ENCODE measurements at regions not wholly inside any gene's neighbourhood (a gene's known extent, or its start where the extent isn't known, plus 50 kb on each side); places are given as distances from the start of the nearest gene placed in this dataset.

- TF ChIP-seq E2F8 (IDR thresholded peaks at IDR 0.05; ENCODE audit: low read depth, partially characterized antibody) (no peak), NFIC (IDR thresholded peaks at IDR 0.05; ENCODE audit: low read depth, low read length) (no peak), SREBF2 (IDR thresholded peaks at IDR 0.05; ENCODE audit: low read length) (no peak), HCFC1 (IDR thresholded peaks at IDR 0.05; ENCODE audit: low read length) (no peak), EED (IDR thresholded peaks at IDR 0.05; ENCODE audit: low read depth) (no peak), FOXM1 (IDR thresholded peaks at IDR 0.05; ENCODE audit: low read depth, low read length) (no peak), CREM (IDR thresholded peaks at IDR 0.05; ENCODE audit: low read depth) (no peak), CHD1 (IDR thresholded peaks at IDR 0.05; ENCODE audit: low read depth, low read length) (no peak), RFX5 (IDR thresholded peaks at IDR 0.05; ENCODE audit: low read depth, low read length) (no peak), SUPT20H (IDR thresholded peaks at IDR 0.05; ENCODE audit: borderline replicate concordance, control insufficient read depth, low read depth, low read length) (no peak)
Observed at GRCh38 chr12:59345406-59345805, 250.4 kb upstream of the SLC16A7 start (continued).

- no peak overlapping the region for H3K27ac ChIP-seq (ENCODE audit: control insufficient read depth, insufficient read depth)
- ChIA-PET RAD21 (ENCODE audit: unreplicated experiment) (no interaction called here), CTCF (interaction anchor here (0.6 kb wide), 1 partner anchor 13 kb away, joined by 3 read pairs; no protein-coding TSS in a partner anchor), POLR2A (no interaction called here), SMC1A (ENCODE audit: uncharacterized antibody, unreplicated experiment) (no interaction called here)
- FAIRE-seq = no peak
- intact Hi-C loops (cut with micrococcal nuclease; ENCODE audit: unreplicated experiment) (no loop called here), in situ Hi-C loops (cut with MboI) (no loop called here)
- no peak overlapping the region for H3K4me2 ChIP-seq (ENCODE audit: control insufficient read depth, insufficient read depth)
- H3K27me3 ChIP-seq (replicated peaks in 1 of 2; ENCODE audit: control insufficient read depth in 2 of 2, insufficient read depth in 2 of 2, low read length in 1 of 2) = no peaks in the 10 kb centered on the region
- DNase-seq (ENCODE audit: low read depth, low spot score) = no peak
- no peak for ATAC-seq
- BruUV-seq (replicated peaks) = no TSS peak
- no peak overlapping the region for H2AFZ ChIP-seq (ENCODE audit: control insufficient read depth, low read depth, low read length)
- no peaks in the 10 kb centered on the region for H4K20me1 ChIP-seq (ENCODE audit: control insufficient read depth, insufficient read depth)
- no peaks in the 10 kb centered on the region for H3K4me1 ChIP-seq (ENCODE audit: control insufficient read depth, insufficient read depth, low read length)
- no peaks in the 10 kb centered on the region for H3K79me2 ChIP-seq (ENCODE audit: control insufficient read depth, insufficient read depth, low read length)
- H3K36me3 ChIP-seq (ENCODE audit: control insufficient read depth in 2 of 2, insufficient read depth in 2 of 2, low read length in 1 of 2) = no peaks in the 10 kb centered on the region
- H3K9ac ChIP-seq (ENCODE audit: control insufficient read depth, insufficient read depth, low read length) = no peak overlapping the region
- 0% methylated on average over 1 of the region's 1 CpG for WGBS (ENCODE audit: insufficient coverage, insufficient replicate concordance, low lambda C conversion rate, missing lambda C conversion rate)
- H3K9me3 ChIP-seq (replicated peaks; ENCODE audit: control insufficient read depth, insufficient read depth, low read length) = no peaks in the 10 kb centered on the region
- no peak overlapping the region for H3K4me3 ChIP-seq
- TF ChIP-seq PRDM15 (CRISPR knock-in tag; IDR thresholded peaks at IDR 0.05) (no peak), SIN3A (IDR thresholded peaks at IDR 0.05; ENCODE audit: low read depth, low read length) (no peak), SMC3 (IDR thresholded peaks at IDR 0.05; ENCODE audit: borderline replicate concordance, low read length) (no peak), MXI1 (IDR thresholded peaks at IDR 0.05; ENCODE audit: low read depth, low read length) (no peak), NR2F1 (conservative IDR thresholded peaks at IDR 0.05) (no peak), RCOR1 (conservative IDR thresholded peaks at IDR 0.05; ENCODE audit: low read depth, low read length) (no peak), HCFC1 (IDR thresholded peaks at IDR 0.05; ENCODE audit: low read length) (no peak), CBX3 (IDR thresholded peaks at IDR 0.05; ENCODE audit: borderline replicate concordance, low read depth) (no peak)
Observed at GRCh38 chr12:59344224-59344623, 251.6 kb upstream of the SLC16A7 start.

Data from GM12878 (cell line).